ENCODE measurements at regions not wholly inside any gene's neighbourhood (a gene's known extent, or its start where the extent isn't known, plus 50 kb on each side); places are given as distances from the start of the nearest gene placed in this dataset.

GRCh38 chr9:109935406-109936087 lies 155.5 kb downstream of the PALM2AKAP2 start (continued):
- TF ChIP-seq, protein P1, sequence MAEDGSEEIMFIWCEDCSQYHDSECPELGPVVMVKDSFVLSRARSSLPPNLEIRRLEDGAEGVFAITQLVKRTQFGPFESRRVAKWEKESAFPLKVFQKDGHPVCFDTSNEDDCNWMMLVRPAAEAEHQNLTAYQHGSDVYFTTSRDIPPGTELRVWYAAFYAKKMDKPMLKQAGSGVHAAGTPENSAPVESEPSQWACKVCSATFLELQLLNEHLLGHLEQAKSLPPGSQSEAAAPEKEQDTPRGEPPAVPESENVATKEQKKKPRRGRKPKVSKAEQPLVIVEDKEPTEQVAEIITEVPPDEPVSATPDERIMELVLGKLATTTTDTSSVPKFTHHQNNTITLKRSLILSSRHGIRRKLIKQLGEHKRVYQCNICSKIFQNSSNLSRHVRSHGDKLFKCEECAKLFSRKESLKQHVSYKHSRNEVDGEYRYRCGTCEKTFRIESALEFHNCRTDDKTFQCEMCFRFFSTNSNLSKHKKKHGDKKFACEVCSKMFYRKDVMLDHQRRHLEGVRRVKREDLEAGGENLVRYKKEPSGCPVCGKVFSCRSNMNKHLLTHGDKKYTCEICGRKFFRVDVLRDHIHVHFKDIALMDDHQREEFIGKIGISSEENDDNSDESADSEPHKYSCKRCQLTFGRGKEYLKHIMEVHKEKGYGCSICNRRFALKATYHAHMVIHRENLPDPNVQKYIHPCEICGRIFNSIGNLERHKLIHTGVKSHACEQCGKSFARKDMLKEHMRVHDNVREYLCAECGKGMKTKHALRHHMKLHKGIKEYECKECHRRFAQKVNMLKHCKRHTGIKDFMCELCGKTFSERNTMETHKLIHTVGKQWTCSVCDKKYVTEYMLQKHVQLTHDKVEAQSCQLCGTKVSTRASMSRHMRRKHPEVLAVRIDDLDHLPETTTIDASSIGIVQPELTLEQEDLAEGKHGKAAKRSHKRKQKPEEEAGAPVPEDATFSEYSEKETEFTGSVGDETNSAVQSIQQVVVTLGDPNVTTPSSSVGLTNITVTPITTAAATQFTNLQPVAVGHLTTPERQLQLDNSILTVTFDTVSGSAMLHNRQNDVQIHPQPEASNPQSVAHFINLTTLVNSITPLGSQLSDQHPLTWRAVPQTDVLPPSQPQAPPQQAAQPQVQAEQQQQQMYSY (CRISPR knock-in tag; IDR thresholded peaks at IDR 0.05) = no peak
- no peak for TF ChIP-seq THAP8 (CRISPR knock-in tag; IDR thresholded peaks at IDR 0.05; ENCODE audit: borderline replicate concordance)
- TF ChIP-seq ZNF414 (CRISPR knock-in tag; IDR thresholded peaks at IDR 0.05) = no peak
- no peak for TF ChIP-seq UBTF (CRISPR knock-in tag; IDR thresholded peaks at IDR 0.05)
